GM23338 (cell line): ENCODE measurements at regions not wholly inside any gene's neighbourhood (a gene's known extent, or its start where the extent isn't known, plus 50 kb on each side); places are given as distances from the start of the nearest gene placed in this dataset.
A peak's percentile ranks its signal among the peaks of the same experiment; 100 is the strongest.

Experiments used
- ATAC-seq: fragments of 200-7000 bp; cut with Tn5 transposase; 3 replicates; pipeline ENCODE4 v1.9.1; 2020
- DNase-seq: peaks from one replicate; pipeline ENCODE4 v3.0.0-alpha.2; 2015; ENCODE audit warnings: low spot score
- H2AFZ ChIP-seq: fragments of 200-600 bp; sonication (generic); 2 replicates; pipeline ENCODE4 v1.8.0; 2016; ENCODE audit warnings: antibody characterized with exemption, mild to moderate bottlenecking, moderate library complexity
- H3F3A ChIP-seq: fragments of 200-600 bp; sonication (generic); replicated peaks from 2 replicates; pipeline ENCODE4 v1.8.0; 2017; ENCODE audit warnings: antibody characterized with exemption, mixed run types, low read depth
- H3K27ac ChIP-seq: fragments of 200-600 bp; sonication (generic); 2 replicates; pipeline ENCODE4 v1.6.1; 2016; ENCODE audit warnings: low read depth
- H3K27me3 ChIP-seq: fragments of 200-600 bp; sonication (generic); 2 replicates; pipeline ENCODE4 v1.8.0; 2016; ENCODE audit warnings: mild to moderate bottlenecking, mixed run types, moderate library complexity; ENCODE audit not compliant: insufficient read depth
- H3K36me3 ChIP-seq: fragments of 200-600 bp; sonication (generic); 2 replicates; pipeline ENCODE4 v1.8.0; 2016; ENCODE audit warnings: mild to moderate bottlenecking; ENCODE audit not compliant: insufficient read depth
- H3K4me1 ChIP-seq: fragments of 200-600 bp; sonication (generic); 2 replicates; pipeline ENCODE4 v1.8.0; 2016; ENCODE audit warnings: mild to moderate bottlenecking, moderate library complexity; ENCODE audit not compliant: insufficient read depth
- H3K4me2 ChIP-seq: fragments of 200-600 bp; sonication (generic); 2 replicates; pipeline ENCODE4 v1.7.1; 2017; ENCODE audit warnings: mixed run types
- H3K4me3 ChIP-seq: fragments of 200-600 bp; sonication (generic); 2 replicates; pipeline ENCODE4 v1.6.1; 2016; ENCODE audit warnings: mixed run types
- H3K79me2 ChIP-seq: fragments of 200-600 bp; sonication (generic); replicated peaks from 2 replicates; pipeline ENCODE4 v1.8.0; 2017; ENCODE audit warnings: mild to moderate bottlenecking; ENCODE audit not compliant: insufficient read depth
- H3K9me2 ChIP-seq: fragments of 200-600 bp; sonication (generic); 2 replicates; pipeline ENCODE4 v1.8.0; 2017; ENCODE audit not compliant: insufficient read depth
- H4K20me1 ChIP-seq: fragments of 200-600 bp; sonication (generic); replicated peaks from 2 replicates; pipeline ENCODE4 v1.8.0; 2017; ENCODE audit warnings: mild to moderate bottlenecking; ENCODE audit not compliant: insufficient read depth
- H3K27ac Mint-ChIP-seq: 2 replicates; pipeline ENCODE4 v1.8.0; 2020; ENCODE audit warnings: inconsistent platforms, mild to moderate bottlenecking, moderate library complexity, mixed read lengths
- H3K27me3 Mint-ChIP-seq: 3 replicates; pipeline ENCODE4 v1.8.0; 2022; ENCODE audit warnings: low read depth, mild to moderate bottlenecking, moderate library complexity, mixed read lengths, inconsistent platforms; ENCODE audit not compliant: insufficient read depth, poor library complexity
- H3K36me3 Mint-ChIP-seq: 3 replicates; pipeline ENCODE4 v1.8.0; 2021; ENCODE audit warnings: low read depth, mild to moderate bottlenecking, inconsistent platforms, moderate library complexity, mixed read lengths
- H3K4me1 Mint-ChIP-seq: 3 replicates; pipeline ENCODE4 v1.8.0; 2020; ENCODE audit warnings: mild to moderate bottlenecking, inconsistent platforms, mixed read lengths
- H3K4me3 Mint-ChIP-seq: 3 replicates; pipeline ENCODE4 v1.8.0; 2021; ENCODE audit warnings: moderate library complexity, mild to moderate bottlenecking, inconsistent platforms, mixed read lengths
- H3K9me3 Mint-ChIP-seq: 3 replicates; pipeline ENCODE4 v1.8.0; 2020; ENCODE audit warnings: moderate library complexity, mild to moderate bottlenecking, inconsistent platforms, mixed read lengths
- CREB1 ChIP-seq: fragments of 250-450 bp; sonication (Bioruptor Pico); IDR thresholded peaks from 2 replicates; pipeline ENCODE4 v1.5.0; 2020; ENCODE audit warnings: low read depth, mild to moderate bottlenecking, moderate library complexity
- EZH2 ChIP-seq: fragments of 200-600 bp; sonication (generic); IDR thresholded peaks from one replicate; pipeline ENCODE4 v1.8.0; 2017; ENCODE audit warnings: antibody characterized with exemption, mild to moderate bottlenecking, low read depth; ENCODE audit not compliant: unreplicated experiment
- EZH2phosphoT487 ChIP-seq: fragments of 200-600 bp; sonication (generic); IDR thresholded peaks from one replicate; pipeline ENCODE4 v1.8.1; 2018; ENCODE audit warnings: antibody characterized with exemption; ENCODE audit not compliant: unreplicated experiment
- JUNB ChIP-seq: IDR thresholded peaks from one replicate; pipeline ENCODE4 v1.6.1; 2016; ENCODE audit warnings: antibody characterized with exemption; ENCODE audit not compliant: unreplicated experiment
- NANOG ChIP-seq: IDR thresholded peaks from 2 replicates; pipeline ENCODE4 v1.6.1; 2016; ENCODE audit warnings: antibody characterized with exemption, borderline replicate concordance
- POLR2AphosphoS5 ChIP-seq: IDR thresholded peaks from 2 replicates; pipeline ENCODE4 v1.6.1; 2016; ENCODE audit warnings: antibody characterized with exemption, low read depth
- REST ChIP-seq: IDR thresholded peaks from one replicate; pipeline ENCODE4 v1.6.1; 2018; ENCODE audit warnings: antibody characterized with exemption; ENCODE audit not compliant: unreplicated experiment
- STAT1 ChIP-seq: IDR thresholded peaks from one replicate; pipeline ENCODE4 v1.6.1; 2016; ENCODE audit warnings: antibody characterized with exemption; ENCODE audit not compliant: unreplicated experiment
- ZNF114 ChIP-seq: fragments of 250-450 bp; sonication (Bioruptor Pico); IDR thresholded peaks from 2 replicates; pipeline ENCODE4 v1.5.0; 2020; ENCODE audit warnings: mild to moderate bottlenecking, moderate library complexity
- ZNF331 ChIP-seq: fragments of 250-450 bp; sonication (Bioruptor Pico); IDR thresholded peaks from 2 replicates; pipeline ENCODE4 v1.5.0; 2020; ENCODE audit warnings: low read depth, mild to moderate bottlenecking, moderate library complexity
- TF ChIP-seq, protein P1 (sequence below): fragments of 250-450 bp; sonication (Bioruptor Pico); IDR thresholded peaks from 2 replicates; pipeline ENCODE4 v1.5.0; 2020; ENCODE audit warnings: mild to moderate bottlenecking, moderate library complexity
- TF ChIP-seq, protein P2 (sequence below): IDR thresholded peaks from 2 replicates; pipeline ENCODE4 v1.6.1; 2016; ENCODE audit warnings: antibody characterized with exemption
- TF ChIP-seq, protein P3 (sequence below), 2 experiments: fragments of 200-600 bp in 1 of 2; sonication (generic) in 1 of 2; conservative IDR thresholded peaks; 2 replicates each; pipeline versions ENCODE4 v1.5.1 to v1.6.1; 2016 to 2017; ENCODE audit warnings: antibody characterized with exemption in 2 of 2, low read depth in 2 of 2, mild to moderate bottlenecking in 2 of 2, moderate library complexity in 1 of 2

DNA sequence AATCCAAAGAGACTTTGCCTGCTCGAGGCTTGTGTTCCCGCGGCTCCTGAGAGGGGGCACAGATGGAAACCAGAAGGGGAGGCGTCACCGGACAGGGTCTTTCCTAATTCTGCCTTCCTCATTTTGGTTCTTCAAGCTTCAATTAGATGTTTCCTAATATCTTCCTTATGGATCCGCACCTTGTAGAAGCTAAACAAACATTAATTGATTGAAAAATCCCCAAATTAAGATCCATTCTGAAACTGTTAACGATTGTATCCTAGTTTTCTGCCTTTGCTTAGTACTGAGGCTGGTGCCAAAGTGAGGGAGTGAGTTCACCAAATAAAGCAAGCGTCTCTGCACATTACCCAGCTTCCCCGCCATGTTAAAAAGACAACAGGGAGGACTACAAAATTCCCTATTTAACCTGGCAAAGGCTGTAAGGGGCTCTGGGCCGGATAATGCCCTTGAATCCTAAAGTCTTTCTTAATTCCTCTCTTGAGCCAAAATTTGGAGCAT is 123.2 kb downstream of the GPX5 start:
- H3K27ac ChIP-seq = no peak overlapping the region
- H3K36me3 Mint-ChIP-seq = no peaks in the 10 kb centered on the region
- ATAC-seq = peak; percentile 50
- no peaks in the 10 kb centered on the region for H3K4me1 Mint-ChIP-seq
- TF ChIP-seq NANOG (no peak), POLR2AphosphoS5 (no peak), REST (no peak), JUNB (no peak), STAT1 (no peak), ZNF114 (CRISPR knock-in tag) (no peak), EZH2 (no peak), CREB1 (CRISPR knock-in tag) (no peak), EZH2phosphoT487 (no peak), ZNF331 (CRISPR knock-in tag) (no peak)
- TF ChIP-seq, protein P1, sequence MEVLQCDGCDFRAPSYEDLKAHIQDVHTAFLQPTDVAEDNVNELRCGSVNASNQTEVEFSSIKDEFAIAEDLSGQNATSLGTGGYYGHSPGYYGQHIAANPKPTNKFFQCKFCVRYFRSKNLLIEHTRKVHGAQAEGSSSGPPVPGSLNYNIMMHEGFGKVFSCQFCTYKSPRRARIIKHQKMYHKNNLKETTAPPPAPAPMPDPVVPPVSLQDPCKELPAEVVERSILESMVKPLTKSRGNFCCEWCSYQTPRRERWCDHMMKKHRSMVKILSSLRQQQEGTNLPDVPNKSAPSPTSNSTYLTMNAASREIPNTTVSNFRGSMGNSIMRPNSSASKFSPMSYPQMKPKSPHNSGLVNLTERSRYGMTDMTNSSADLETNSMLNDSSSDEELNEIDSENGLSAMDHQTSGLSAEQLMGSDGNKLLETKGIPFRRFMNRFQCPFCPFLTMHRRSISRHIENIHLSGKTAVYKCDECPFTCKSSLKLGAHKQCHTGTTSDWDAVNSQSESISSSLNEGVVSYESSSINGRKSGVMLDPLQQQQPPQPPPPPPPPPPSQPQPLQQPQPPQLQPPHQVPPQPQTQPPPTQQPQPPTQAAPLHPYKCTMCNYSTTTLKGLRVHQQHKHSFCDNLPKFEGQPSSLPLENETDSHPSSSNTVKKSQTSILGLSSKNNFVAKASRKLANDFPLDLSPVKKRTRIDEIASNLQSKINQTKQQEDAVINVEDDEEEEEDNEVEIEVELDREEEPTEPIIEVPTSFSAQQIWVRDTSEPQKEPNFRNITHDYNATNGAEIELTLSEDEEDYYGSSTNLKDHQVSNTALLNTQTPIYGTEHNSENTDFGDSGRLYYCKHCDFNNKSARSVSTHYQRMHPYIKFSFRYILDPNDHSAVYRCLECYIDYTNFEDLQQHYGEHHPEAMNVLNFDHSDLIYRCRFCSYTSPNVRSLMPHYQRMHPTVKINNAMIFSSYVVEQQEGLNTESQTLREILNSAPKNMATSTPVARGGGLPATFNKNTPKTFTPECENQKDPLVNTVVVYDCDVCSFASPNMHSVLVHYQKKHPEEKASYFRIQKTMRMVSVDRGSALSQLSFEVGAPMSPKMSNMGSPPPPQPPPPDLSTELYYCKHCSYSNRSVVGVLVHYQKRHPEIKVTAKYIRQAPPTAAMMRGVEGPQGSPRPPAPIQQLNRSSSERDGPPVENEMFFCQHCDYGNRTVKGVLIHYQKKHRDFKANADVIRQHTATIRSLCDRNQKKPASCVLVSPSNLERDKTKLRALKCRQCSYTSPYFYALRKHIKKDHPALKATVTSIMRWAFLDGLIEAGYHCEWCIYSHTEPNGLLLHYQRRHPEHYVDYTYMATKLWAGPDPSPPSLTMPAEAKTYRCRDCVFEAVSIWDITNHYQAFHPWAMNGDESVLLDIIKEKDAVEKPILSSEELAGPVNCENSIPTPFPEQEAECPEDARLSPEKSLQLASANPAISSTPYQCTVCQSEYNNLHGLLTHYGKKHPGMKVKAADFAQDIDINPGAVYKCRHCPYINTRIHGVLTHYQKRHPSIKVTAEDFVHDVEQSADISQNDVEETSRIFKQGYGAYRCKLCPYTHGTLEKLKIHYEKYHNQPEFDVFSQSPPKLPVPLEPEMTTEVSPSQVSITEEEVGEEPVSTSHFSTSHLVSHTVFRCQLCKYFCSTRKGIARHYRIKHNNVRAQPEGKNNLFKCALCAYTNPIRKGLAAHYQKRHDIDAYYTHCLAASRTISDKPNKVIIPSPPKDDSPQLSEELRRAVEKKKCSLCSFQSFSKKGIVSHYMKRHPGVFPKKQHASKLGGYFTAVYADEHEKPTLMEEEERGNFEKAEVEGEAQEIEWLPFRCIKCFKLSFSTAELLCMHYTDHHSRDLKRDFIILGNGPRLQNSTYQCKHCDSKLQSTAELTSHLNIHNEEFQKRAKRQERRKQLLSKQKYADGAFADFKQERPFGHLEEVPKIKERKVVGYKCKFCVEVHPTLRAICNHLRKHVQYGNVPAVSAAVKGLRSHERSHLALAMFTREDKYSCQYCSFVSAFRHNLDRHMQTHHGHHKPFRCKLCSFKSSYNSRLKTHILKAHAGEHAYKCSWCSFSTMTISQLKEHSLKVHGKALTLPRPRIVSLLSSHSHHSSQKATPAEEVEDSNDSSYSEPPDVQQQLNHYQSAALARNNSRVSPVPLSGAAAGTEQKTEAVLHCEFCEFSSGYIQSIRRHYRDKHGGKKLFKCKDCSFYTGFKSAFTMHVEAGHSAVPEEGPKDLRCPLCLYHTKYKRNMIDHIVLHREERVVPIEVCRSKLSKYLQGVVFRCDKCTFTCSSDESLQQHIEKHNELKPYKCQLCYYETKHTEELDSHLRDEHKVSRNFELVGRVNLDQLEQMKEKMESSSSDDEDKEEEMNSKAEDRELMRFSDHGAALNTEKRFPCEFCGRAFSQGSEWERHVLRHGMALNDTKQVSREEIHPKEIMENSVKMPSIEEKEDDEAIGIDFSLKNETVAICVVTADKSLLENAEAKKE = no peak
- TF ChIP-seq, protein P2, sequence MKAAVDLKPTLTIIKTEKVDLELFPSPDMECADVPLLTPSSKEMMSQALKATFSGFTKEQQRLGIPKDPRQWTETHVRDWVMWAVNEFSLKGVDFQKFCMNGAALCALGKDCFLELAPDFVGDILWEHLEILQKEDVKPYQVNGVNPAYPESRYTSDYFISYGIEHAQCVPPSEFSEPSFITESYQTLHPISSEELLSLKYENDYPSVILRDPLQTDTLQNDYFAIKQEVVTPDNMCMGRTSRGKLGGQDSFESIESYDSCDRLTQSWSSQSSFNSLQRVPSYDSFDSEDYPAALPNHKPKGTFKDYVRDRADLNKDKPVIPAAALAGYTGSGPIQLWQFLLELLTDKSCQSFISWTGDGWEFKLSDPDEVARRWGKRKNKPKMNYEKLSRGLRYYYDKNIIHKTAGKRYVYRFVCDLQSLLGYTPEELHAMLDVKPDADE = no peak
- TF ChIP-seq, protein P3, sequence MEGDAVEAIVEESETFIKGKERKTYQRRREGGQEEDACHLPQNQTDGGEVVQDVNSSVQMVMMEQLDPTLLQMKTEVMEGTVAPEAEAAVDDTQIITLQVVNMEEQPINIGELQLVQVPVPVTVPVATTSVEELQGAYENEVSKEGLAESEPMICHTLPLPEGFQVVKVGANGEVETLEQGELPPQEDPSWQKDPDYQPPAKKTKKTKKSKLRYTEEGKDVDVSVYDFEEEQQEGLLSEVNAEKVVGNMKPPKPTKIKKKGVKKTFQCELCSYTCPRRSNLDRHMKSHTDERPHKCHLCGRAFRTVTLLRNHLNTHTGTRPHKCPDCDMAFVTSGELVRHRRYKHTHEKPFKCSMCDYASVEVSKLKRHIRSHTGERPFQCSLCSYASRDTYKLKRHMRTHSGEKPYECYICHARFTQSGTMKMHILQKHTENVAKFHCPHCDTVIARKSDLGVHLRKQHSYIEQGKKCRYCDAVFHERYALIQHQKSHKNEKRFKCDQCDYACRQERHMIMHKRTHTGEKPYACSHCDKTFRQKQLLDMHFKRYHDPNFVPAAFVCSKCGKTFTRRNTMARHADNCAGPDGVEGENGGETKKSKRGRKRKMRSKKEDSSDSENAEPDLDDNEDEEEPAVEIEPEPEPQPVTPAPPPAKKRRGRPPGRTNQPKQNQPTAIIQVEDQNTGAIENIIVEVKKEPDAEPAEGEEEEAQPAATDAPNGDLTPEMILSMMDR (conservative IDR thresholded peaks at IDR 0.05; ENCODE audit: low read depth in 2 of 2) = no peak
- H3K9me3 Mint-ChIP-seq = 0 out of 3 replicates have a peak, but pooled peaks cover 5% of the 10 kb centered on the region
- DNase-seq = peak; percentile 21
- H3K4me2 ChIP-seq = peak overlapping the region; percentile 81
- no peak overlapping the region for H3K27ac Mint-ChIP-seq
- H3F3A ChIP-seq = no peaks in the 10 kb centered on the region; the same call in 1 of the 2 replicates
- no peaks in the 10 kb centered on the region for H3K9me2 ChIP-seq
- H3K27me3 Mint-ChIP-seq = peaks cover 6% of the 10 kb centered on the region
- no peaks in the 10 kb centered on the region for H3K79me2 ChIP-seq
- H2AFZ ChIP-seq = peak overlapping the region; percentile 90
- H3K4me3 Mint-ChIP-seq = peak overlapping the region; percentile 99
- H3K4me1 ChIP-seq = peaks cover 8% of the 10 kb centered on the region; the same call in 1 of the 2 replicates
- H3K4me3 ChIP-seq = peak overlapping the region; percentile 85
- H3K27me3 ChIP-seq = peaks cover 5% of the 10 kb centered on the region; the same call in 1 of the 2 replicates
- no peaks in the 10 kb centered on the region for H4K20me1 ChIP-seq
- H3K36me3 ChIP-seq = no peaks in the 10 kb centered on the region
